Coronary artery (tissue), 2 donors: ENCODE measurements at regions not wholly inside any gene's neighbourhood (a gene's known extent, or its start where the extent isn't known, plus 50 kb on each side); places are given as distances from the start of the nearest gene placed in this dataset.
"Not testable (repeated sequence)": the region's sequence is repeated elsewhere in the genome, so short reads cannot be mapped to it uniquely, and the experiment has no call there.

Experiments
- DNase-seq: peaks from one replicate; pipeline ENCODE4 v3.0.0-alpha.2; 2017; ENCODE audit warnings: low spot score
- H3K27ac ChIP-seq, 2 donors: fragments of 200-600 bp; sonication (generic); one replicate each; pipeline ENCODE4 v1.5.1; 2016 to 2019
- H3K4me3 ChIP-seq: fragments of 200-600 bp; sonication (generic); 2 replicates; pipeline ENCODE4 v1.5.1; 2016; ENCODE audit warnings: mild to moderate bottlenecking, moderate library complexity
- TF ChIP-seq, protein P1 (sequence below): fragments of 200-600 bp; sonication (generic); IDR thresholded peaks from one replicate; pipeline ENCODE4 v1.5.1; 2019; ENCODE audit warnings: antibody characterized with exemption

DNA sequence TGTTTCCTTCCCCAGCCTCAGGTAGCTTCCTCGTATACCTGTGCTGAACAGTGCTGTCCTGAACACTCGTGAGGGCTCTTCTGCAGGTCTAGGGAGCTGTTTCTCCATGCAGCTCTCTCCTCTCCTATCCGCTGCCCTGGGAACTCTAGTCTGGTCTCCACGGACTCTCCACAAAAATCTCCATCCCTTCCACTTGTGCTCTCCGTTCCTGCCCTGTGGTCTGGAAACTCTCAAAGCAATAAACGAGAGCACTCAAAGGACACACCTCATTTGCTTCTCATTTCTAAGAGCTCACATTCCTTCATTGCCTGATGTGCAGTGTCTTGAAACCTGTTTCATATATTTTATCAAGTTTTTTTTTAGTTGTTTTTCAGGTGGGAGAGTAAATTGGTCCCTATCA is 235.9 kb upstream of the RGS17 start:
- no peak for DNase-seq
- TF ChIP-seq, protein P1, sequence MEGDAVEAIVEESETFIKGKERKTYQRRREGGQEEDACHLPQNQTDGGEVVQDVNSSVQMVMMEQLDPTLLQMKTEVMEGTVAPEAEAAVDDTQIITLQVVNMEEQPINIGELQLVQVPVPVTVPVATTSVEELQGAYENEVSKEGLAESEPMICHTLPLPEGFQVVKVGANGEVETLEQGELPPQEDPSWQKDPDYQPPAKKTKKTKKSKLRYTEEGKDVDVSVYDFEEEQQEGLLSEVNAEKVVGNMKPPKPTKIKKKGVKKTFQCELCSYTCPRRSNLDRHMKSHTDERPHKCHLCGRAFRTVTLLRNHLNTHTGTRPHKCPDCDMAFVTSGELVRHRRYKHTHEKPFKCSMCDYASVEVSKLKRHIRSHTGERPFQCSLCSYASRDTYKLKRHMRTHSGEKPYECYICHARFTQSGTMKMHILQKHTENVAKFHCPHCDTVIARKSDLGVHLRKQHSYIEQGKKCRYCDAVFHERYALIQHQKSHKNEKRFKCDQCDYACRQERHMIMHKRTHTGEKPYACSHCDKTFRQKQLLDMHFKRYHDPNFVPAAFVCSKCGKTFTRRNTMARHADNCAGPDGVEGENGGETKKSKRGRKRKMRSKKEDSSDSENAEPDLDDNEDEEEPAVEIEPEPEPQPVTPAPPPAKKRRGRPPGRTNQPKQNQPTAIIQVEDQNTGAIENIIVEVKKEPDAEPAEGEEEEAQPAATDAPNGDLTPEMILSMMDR = no peak
- Histone ChIP-seq H3K4me3 (no peak overlapping the region), H3K27ac (no peak overlapping the region)

DNA sequence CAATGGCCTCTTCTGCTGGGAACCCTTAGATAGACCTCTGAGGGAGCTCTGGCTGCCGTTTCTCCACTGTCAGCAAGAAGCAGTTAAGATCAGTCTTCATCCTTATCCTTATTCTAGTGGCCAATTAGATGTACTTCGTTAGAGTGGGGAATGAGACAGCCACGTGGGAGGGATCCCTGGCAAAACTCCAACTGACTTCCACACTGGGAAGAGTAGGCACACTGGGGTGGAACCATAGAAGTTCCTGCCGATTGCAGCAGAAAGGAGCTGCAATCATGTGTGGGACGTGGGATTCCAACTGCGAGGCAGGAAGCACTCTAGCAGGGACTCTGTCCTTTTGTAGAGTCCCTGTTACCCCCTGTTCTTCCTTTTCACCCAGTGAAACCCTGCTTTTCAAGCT is 226.3 kb upstream of the RGS17 start:
- no peak overlapping the region for H3K27ac ChIP-seq
- TF ChIP-seq, protein P1 = no peak
- no peak for DNase-seq
- H3K4me3 ChIP-seq = no peak overlapping the region

- no peak for DNase-seq
- TF ChIP-seq, protein P1 = no peak
- H3K27ac ChIP-seq = no peak overlapping the region
- H3K4me3 ChIP-seq = no peak overlapping the region
Measured at GRCh38 chr6:153340568-153340967, 209.5 kb upstream of the RGS17 start.

DNA sequence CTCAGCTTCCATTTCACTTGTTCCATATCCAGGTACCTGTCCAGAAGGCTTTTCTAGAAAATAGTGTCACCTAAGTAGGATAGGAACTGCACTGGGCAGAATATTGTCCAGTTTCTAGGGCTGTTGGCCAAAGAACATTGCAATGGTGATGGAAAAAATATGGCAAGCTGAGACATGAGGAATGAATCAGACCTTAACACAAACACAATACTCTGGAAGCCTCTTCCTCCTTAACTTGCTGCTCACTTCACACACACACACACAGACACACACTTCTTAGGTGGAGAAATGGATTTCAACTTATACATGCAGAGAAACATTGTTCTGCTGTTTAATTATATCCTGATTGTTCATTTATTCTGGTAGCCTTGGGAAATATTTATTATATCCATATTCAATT is 203.0 kb upstream of the RGS17 start:
- H3K27ac ChIP-seq = no peak overlapping the region
- no peak for DNase-seq
- TF ChIP-seq, protein P1 = no peak
- H3K4me3 ChIP-seq = no peak overlapping the region

DNA sequence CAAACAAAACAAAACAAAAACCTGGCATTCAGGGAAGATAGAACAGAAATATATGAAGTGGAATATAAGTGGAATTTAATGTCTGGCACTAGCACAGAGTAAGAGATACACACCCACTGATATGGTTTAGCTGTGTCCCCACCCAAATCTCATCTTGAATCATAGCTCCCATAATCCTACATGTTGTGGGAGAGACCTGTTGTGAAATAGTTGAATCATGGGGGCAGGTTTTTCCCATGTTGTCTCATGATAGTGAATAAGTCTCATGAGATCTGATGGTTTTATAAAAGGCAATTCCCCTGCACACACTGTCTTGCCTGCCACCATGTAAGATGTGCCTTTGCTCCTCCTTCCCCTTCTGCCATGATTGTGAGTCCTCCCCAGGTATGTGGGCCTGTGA is 200.1 kb upstream of the RGS17 start:
- H3K4me3 ChIP-seq, DNase-seq, H3K27ac ChIP-seq: not testable (repeated sequence)

DNA sequence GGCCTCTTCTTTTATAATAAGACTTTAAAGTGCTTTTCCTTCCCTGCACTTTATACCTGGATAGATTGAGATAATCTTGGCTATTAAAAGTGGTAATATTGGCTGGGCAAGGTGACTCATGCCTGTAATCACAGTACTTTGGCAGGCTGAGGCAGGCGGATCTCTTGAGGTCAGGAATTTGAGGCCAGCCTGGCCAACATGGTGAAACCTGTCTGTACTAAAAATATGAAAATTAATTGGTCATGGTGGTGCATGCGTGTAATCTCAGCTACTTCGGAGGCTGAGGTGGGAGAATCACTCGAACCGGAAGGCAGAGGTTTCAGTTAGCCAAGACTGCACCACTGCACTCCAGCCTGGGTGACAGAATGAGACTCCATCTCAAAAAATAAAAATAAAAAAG is 197.1 kb upstream of the RGS17 start:
- TF ChIP-seq, protein P1 = no peak
- no peak for DNase-seq
- no peak overlapping the region for H3K27ac ChIP-seq
- no peak overlapping the region for H3K4me3 ChIP-seq

DNA sequence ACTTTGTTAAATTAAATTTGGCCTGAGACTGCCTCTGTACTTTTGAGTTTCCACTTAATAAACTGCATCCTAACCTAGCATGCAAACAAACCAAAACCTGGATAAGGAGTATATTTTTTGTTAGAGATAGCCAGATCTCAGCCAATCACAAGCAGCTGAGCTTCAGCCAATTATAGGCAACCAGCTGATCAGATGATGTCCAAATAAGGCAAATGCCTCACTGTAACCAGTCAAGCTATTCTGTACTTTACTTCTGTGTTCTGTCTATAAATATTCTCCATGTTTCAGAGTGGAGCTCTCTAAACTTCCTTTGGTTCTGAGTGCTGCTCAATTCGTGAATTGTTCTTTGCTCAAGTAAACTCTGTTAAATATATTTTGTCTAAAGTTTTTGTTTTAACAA is 194.6 kb upstream of the RGS17 start:
- DNase-seq = no peak
- TF ChIP-seq, protein P1 = no peak
- Histone ChIP-seq H3K4me3 (no peak overlapping the region), H3K27ac (no peak overlapping the region)

DNA sequence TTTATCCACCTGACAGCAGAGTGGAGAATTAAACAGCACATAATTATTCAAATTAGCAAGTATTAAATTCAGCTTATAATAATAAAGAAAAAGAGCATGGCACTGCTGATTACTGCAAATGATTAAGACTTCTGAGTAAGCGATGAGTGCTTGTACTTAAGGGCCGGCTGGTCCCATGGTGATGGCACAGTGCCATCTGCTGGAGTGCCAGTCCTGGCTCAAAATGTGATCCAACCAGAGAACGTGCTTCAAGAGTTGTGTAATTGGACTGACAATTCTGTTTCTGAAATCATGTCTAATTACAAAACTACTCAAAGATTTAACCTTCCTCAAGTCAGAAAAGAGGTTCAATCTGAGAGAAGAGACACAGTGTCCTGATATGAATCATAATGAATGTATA is 181.6 kb upstream of the RGS17 start:
- Histone ChIP-seq H3K4me3 (no peak overlapping the region), H3K27ac (no peak overlapping the region)
- no peak for DNase-seq
- TF ChIP-seq, protein P1 = no peak
